Islet precursor cell (in vitro differentiated cells): ENCODE measurements at regions not wholly inside any gene's neighbourhood (a gene's known extent, or its start where the extent isn't known, plus 50 kb on each side); places are given as distances from the start of the nearest gene placed in this dataset.

Experiments used
- DNase-seq: peaks from one replicate; pipeline ENCODE4 v3.0.0-alpha.2; 2018

GRCh38 chr2:160680294-160680693, 186.7 kb upstream of the RBMS1 start:
- no peak for DNase-seq

GRCh38 chr2:160680974-160681373, 187.4 kb upstream of the RBMS1 start:
- DNase-seq: no peak

- DNase-seq: no peak
Observed at GRCh38 chr2:160683206-160683605, 189.6 kb upstream of the RBMS1 start.

GRCh38 chr2:160687629-160688028, 194.0 kb upstream of the RBMS1 start:
- DNase-seq: no peak

- no peak for DNase-seq
Observed at GRCh38 chr2:160689441-160689840, 195.8 kb upstream of the RBMS1 start.

GRCh38 chr2:160694221-160694620, 200.6 kb upstream of the RBMS1 start:
- no peak for DNase-seq

GRCh38 chr2:160694631-160695030, 201.0 kb upstream of the RBMS1 start:
- no peak for DNase-seq

- DNase-seq: no peak
Observed at GRCh38 chr2:160695402-160696086, 201.9 kb upstream of the RBMS1 start.

DNA sequence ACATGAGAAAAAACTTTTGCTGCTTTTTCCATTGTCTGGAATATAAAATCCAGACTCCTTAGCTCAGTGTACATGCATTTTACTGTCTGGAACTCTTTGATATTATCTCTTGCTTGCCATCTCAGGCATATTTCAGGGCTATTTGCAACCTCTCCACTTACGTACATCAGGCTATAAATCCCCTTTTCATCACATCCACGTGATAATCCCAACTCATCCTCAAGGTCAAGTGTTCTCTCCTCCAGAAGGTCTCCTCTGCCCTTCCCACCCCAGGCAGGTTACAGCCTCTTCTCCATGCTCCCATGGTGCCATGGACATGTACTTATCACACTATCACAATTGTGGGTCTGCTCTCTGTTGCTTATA, 202.5 kb upstream of the RBMS1 start:
- DNase-seq: no peak

GRCh38 chr2:160697817-160698216, 204.2 kb upstream of the RBMS1 start:
- no peak for DNase-seq

DNA sequence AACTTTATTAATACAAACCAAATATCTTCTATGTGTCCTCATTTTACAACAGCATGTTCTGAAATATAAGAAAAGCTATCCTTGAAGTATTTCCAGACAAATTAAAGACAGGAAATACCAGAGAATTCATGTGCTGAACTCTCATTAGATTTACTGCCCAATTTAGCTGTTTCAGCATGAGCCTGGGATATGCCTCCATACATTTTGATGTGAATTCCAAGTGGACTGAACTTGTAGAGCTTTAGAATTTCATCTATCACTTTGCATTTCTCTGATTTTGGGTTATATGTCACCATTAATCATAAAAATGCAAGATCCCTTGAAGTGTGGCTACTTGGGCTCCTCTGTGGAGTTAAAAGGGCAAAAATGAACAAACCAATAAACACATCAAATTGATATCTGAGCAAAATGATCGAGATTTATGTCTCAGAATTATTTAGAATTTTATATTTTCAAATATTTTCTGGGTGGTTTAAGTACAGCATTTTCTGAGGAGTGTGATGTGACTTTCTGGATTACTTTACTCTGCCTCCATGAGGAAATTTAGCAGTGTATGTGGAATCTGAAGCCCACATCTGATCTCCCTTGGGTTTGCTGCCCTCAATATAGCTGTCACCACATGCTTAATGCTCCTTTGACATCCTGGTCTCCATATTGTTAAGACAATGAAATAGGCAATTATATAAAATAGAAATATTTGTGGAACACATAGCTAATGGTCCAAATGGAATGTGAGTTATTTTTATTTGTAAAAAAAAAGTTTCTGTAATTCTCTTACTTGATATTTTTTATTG, 206.6 kb upstream of the RBMS1 start:
- no peak for DNase-seq

DNA sequence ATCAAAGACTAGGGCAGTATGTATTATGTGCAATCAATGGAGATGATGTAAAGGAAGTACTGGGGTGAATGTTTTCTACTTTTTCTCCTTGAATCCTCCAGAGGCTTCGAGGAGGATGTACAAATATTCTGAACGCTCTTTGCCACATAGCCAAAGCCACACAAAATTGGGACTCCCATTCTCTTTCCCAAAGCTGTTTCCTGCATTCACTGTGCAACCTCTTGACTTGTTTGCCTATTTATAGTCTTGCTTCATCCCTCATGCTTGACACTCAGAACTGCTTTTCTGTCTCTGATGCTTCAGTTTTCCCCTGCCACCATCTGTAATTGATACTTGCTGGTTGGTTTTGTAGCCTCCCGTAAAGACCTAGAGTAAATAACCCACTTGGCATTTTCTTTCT, 208.2 kb upstream of the RBMS1 start:
- DNase-seq: no peak

- DNase-seq: no peak
Observed at GRCh38 chr2:160702754-160703153, 209.1 kb upstream of the RBMS1 start.

- no peak for DNase-seq
Observed at GRCh38 chr2:160703648-160704585, 210.3 kb upstream of the RBMS1 start.

GRCh38 chr2:160715428-160715827, 221.8 kb upstream of the RBMS1 start:
- DNase-seq: no peak

GRCh38 chr2:160719116-160719515, 225.5 kb upstream of the RBMS1 start:
- DNase-seq: peak; percentile 72

DNA sequence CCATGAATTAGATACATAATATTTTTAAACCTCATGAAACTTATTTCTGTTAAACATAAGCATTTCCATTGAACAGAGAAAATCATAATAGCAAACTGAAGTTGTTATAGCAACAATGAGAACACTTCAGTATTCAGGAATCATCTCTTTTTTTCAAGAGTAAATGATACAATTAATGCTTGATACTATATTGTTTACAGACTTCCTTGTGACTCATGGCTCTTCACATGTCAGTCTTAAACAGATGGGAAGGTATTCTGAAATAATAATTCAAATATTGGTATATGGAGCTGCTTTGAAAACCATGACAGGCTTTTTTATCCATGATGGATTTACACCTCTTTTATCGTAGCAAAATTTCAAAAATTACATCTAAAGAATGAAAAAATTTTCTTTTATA, 226.5 kb upstream of the RBMS1 start:
- DNase-seq: no peak

DNA sequence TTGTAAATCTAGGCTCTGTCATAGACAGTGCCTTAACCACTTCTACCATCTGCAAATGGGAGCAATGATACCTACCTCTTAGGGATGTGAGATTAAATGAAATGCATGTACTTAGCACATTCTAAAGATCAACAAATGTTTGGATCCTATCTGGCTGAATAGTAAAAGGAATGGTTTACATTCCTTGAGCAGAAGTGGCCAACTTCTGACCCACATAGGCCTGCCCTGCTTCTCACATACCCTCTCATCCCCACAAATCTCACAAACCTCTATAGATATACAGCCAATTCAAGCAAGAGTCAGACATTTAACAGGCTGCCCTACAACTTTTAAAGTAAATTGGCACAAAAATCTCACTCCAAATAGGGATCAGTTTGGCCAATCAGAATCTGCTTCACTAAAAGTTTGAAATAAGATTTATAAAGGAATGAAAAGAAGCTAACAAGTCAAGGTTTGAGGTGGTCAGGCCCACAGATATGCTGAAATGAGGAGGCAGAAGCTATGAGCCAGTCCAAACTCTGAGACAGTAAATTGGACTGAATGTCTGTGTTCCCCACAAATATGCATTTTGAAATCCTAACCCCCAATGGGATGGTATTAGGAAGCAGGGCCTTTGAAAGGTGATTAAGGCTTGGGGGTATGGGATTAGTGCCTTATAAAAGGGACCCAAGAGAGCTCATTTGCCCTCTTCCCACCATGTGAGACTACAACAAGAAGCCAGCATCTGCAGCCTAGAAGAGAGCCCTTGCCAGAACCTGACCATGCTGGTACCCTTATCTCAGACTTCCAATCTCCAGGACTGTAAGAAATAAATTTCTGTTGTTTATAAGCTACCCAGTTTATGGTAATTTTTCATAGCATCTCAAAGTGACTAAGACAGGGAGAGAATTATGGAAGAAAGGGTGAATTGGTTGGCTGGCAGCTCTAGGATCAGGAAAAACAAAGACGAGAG, 227.8 kb upstream of the RBMS1 start:
- DNase-seq: no peak

- no peak for DNase-seq
Observed at GRCh38 chr2:160726046-160726445, 232.4 kb upstream of the RBMS1 start.

- DNase-seq: no peak
Observed at GRCh38 chr2:160730296-160730995, 236.8 kb upstream of the RBMS1 start.

GRCh38 chr2:160731415-160731814, 237.8 kb upstream of the RBMS1 start:
- DNase-seq: no peak

GRCh38 chr2:160731856-160732255, 238.2 kb upstream of the RBMS1 start:
- no peak for DNase-seq
